HCT116 (cell line): ENCODE measurements at regions not wholly inside any gene's neighbourhood (a gene's known extent, or its start where the extent isn't known, plus 50 kb on each side); places are given as distances from the start of the nearest gene placed in this dataset.

Source experiments
- ATAC-seq: fragments of 200-7000 bp; cut with Tn5 transposase; 2 replicates; pipeline ENCODE4 v1.9.1; 2020; ENCODE audit warnings: mild to moderate bottlenecking, moderate library complexity
- BruUV-seq: library from RNA; stranded (reverse); fragments of 400-500 nt; replicated peaks from 2 replicates; lab custom pipeline; 2021; lab: Mats Ljungman, UMichigan
- CTCF ChIA-PET: fragments of 300-600 bp; sonication (Branson Sonifier 250); formaldehyde crosslinking; loops from one replicate; lab custom pipeline; 2021; ENCODE audit warnings: antibody characterized with exemption; lab: Charles Lee
- POLR2A ChIA-PET: fragments of 300-600, 350-600 bp; sonication (Branson Sonifier 250); formaldehyde crosslinking; loops from one replicate; lab custom pipeline; 2021; ENCODE audit warnings: antibody characterized with exemption; lab: Charles Lee
- RAD21 ChIA-PET, 2 experiments: fragments of 300-600 bp; sonication (Branson Sonifier 250); formaldehyde crosslinking; loops; one replicate each; lab custom pipeline; 2023; ENCODE audit warnings: low total read pairs in 2 of 2; ENCODE audit not compliant: uncharacterized antibody in 2 of 2, unreplicated experiment in 2 of 2, low non-redundant PET in 1 of 2; lab: Charles Lee
- DNase-seq: peaks from one replicate; pipeline ENCODE4 v3.0.0-alpha.2; 2010; ENCODE audit warnings: low read depth, low spot score
- H2AFZ ChIP-seq: fragments of 200-600 bp; shearing (Covaris generic), sonication (generic); 2 replicates; pipeline ENCODE4 v1.6.1; 2017; ENCODE audit warnings: low read depth, mixed run types, mixed read lengths, antibody characterized with exemption, low read length; ENCODE audit not compliant: poor library complexity, severe bottlenecking
- H3K27ac ChIP-seq: 2 replicates; pipeline ENCODE4 v1.5.1; 2012; ENCODE audit warnings: low read depth, low read length
- H3K27me3 ChIP-seq: fragments of 200-600 bp; sonication (generic); 2 replicates; pipeline ENCODE4 v1.6.1; 2016; ENCODE audit warnings: mixed run types, low read length, mixed read lengths; ENCODE audit not compliant: insufficient read depth
- H3K36me3 ChIP-seq, 2 experiments: fragments of 200-500 bp in 1 of 2; fragments of 200-600 bp in 1 of 2; sonication (Bioruptor generic) in 1 of 2; sonication (generic) in 1 of 2; 2 replicates each; pipeline versions ENCODE4 v1.5.1 to v1.6.1; 2014 to 2016; ENCODE audit warnings: low read length in 2 of 2, inconsistent platforms in 1 of 2, mixed read lengths in 1 of 2, mixed run types in 1 of 2; ENCODE audit not compliant: insufficient read depth in 2 of 2, control insufficient read depth in 1 of 2
- H3K4me1 ChIP-seq, 2 experiments: fragments of 200-600 bp in 1 of 2; sonication (generic) in 1 of 2; 2 replicates each; pipeline versions ENCODE4 v1.5.1 to v1.6.1; 2012 to 2017; ENCODE audit warnings: low read length in 2 of 2, inconsistent platforms in 1 of 2, mild to moderate bottlenecking in 1 of 2, mixed read lengths in 1 of 2, mixed run types in 1 of 2, moderate library complexity in 1 of 2; ENCODE audit not compliant: insufficient read depth in 2 of 2, control insufficient read depth in 1 of 2
- H3K4me2 ChIP-seq: fragments of 200-600 bp; sonication (generic); 2 replicates; pipeline ENCODE4 v1.6.1; 2017; ENCODE audit warnings: mixed run types, low read length, mixed read lengths
- H3K4me3 ChIP-seq, 2 experiments: fragments of 200-600 bp in 1 of 2; sonication (generic) in 1 of 2; replicated peaks in 1 of 2; 2 replicates each; pipeline ENCODE4 v1.5.1; 2011 to 2016; ENCODE audit warnings: low read length in 2 of 2, control low read depth in 1 of 2, low read depth in 1 of 2, mild to moderate bottlenecking in 1 of 2, mixed read lengths in 1 of 2, mixed run types in 1 of 2
- H3K79me2 ChIP-seq: fragments of 200-600 bp; sonication (generic); 2 replicates; pipeline ENCODE4 v1.6.1; 2017; ENCODE audit warnings: mild to moderate bottlenecking, mixed run types, low read length, moderate library complexity, mixed read lengths; ENCODE audit not compliant: insufficient read depth
- H3K9ac ChIP-seq: fragments of 200-600 bp; sonication (generic); 2 replicates; pipeline ENCODE4 v1.6.1; 2016; ENCODE audit warnings: low read length, mixed read lengths
- H3K9me2 ChIP-seq: fragments of 200-600 bp; sonication (generic), shearing (Covaris generic); 2 replicates; pipeline ENCODE4 v1.6.1; 2017; ENCODE audit warnings: mixed run types, mild to moderate bottlenecking, moderate library complexity; ENCODE audit not compliant: insufficient read depth
- H3K9me3 ChIP-seq, 2 experiments: fragments of 200-500 bp in 1 of 2; fragments of 200-600 bp in 1 of 2; sonication (Bioruptor generic) in 1 of 2; sonication (generic) in 1 of 2; 2 replicates each; pipeline ENCODE4 v1.6.1; 2014 to 2017; ENCODE audit warnings: low read length in 2 of 2, mixed read lengths in 2 of 2, inconsistent platforms in 1 of 2, low read depth in 1 of 2, mild to moderate bottlenecking in 1 of 2, mixed run types in 1 of 2, moderate library complexity in 1 of 2; ENCODE audit not compliant: control insufficient read depth in 1 of 2, insufficient read depth in 1 of 2
- H4K20me1 ChIP-seq: fragments of 200-600 bp; sonication (generic), shearing (Covaris generic); 2 replicates; pipeline ENCODE4 v1.6.1; 2017; ENCODE audit warnings: mixed run types, mild to moderate bottlenecking, moderate library complexity; ENCODE audit not compliant: insufficient read depth
- CEBPB ChIP-seq: IDR thresholded peaks from 2 replicates; pipeline ENCODE4 v1.6.1; 2012; ENCODE audit warnings: low read depth
- FOSL1 ChIP-seq: IDR thresholded peaks from 2 replicates; pipeline ENCODE4 v1.6.1; 2012; ENCODE audit warnings: low read depth
- TCF7L2 ChIP-seq: IDR thresholded peaks from 2 replicates; pipeline ENCODE4 v1.7.0; 2011; ENCODE audit warnings: borderline replicate concordance, inconsistent platforms; ENCODE audit not compliant: insufficient read depth, insufficient read length; ENCODE audit errors: extremely low read depth
- ZFX ChIP-seq: fragments of 450-650 bp; IDR thresholded peaks from 2 replicates; pipeline ENCODE4 v1.6.1; 2017
- intact Hi-C: fragments of 100-400 bp; cut with micrococcal nuclease; formaldehyde crosslinking; loops from 2 replicates; pipeline ENCODE4 v1.10.0; 2022
- TF ChIP-seq, protein P1 (sequence below): IDR thresholded peaks from 2 replicates; pipeline ENCODE4 v1.6.1; 2012; ENCODE audit warnings: low read depth
- TF ChIP-seq, protein P2 (sequence below): IDR thresholded peaks from 2 replicates; pipeline ENCODE4 v1.6.1; 2011; ENCODE audit warnings: mild to moderate bottlenecking, low read length, moderate library complexity; ENCODE audit not compliant: insufficient replicate concordance; ENCODE audit errors: extremely low read depth

DNA sequence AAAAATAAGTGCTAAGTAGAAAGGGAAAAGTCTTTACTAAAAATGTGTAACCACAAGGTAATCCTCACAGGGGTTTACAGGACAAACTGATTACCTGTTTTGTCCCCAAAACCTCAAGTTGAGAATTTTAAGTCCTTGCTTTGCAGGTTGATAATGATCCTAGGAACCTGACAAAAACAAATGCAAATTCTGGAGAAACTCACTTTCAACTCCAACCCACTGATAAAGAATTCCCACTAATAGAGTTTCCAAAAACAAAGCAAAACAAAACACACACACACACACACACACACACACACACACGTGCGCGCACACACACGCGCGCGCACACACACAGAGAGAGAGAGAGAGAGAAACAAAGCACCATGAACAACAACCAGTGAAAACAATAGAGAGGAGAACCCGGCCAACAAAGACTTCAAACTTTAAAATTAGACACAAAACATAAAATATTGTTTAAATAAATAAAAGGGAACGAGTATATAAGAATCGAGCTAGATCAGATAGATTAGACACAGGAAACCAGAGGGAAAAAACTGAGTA lies 187.0 kb upstream of the FOXN3 start:
- ATAC-seq (no peak), DNase-seq (no peak)
- intact Hi-C loops, result no loop called here
- RAD21 ChIA-PET, result no interaction called here
- H3K4me2 ChIP-seq, result no peak overlapping the region
- H3K9me3 ChIP-seq, result peaks cover 3 to 11% of the 10 kb centered on the region in 2 experiments; a peak in 3 of 4 replicates
- CTCF ChIA-PET, result no interaction called here
- no peak overlapping the region for H3K9ac ChIP-seq
- no peaks in the 10 kb centered on the region for H3K4me1 ChIP-seq
- no peak for TF ChIP-seq CEBPB
- no peak for TF ChIP-seq TCF7L2
- no peak for TF ChIP-seq FOSL1
- no peak for TF ChIP-seq ZFX
- TF ChIP-seq, protein P1, sequence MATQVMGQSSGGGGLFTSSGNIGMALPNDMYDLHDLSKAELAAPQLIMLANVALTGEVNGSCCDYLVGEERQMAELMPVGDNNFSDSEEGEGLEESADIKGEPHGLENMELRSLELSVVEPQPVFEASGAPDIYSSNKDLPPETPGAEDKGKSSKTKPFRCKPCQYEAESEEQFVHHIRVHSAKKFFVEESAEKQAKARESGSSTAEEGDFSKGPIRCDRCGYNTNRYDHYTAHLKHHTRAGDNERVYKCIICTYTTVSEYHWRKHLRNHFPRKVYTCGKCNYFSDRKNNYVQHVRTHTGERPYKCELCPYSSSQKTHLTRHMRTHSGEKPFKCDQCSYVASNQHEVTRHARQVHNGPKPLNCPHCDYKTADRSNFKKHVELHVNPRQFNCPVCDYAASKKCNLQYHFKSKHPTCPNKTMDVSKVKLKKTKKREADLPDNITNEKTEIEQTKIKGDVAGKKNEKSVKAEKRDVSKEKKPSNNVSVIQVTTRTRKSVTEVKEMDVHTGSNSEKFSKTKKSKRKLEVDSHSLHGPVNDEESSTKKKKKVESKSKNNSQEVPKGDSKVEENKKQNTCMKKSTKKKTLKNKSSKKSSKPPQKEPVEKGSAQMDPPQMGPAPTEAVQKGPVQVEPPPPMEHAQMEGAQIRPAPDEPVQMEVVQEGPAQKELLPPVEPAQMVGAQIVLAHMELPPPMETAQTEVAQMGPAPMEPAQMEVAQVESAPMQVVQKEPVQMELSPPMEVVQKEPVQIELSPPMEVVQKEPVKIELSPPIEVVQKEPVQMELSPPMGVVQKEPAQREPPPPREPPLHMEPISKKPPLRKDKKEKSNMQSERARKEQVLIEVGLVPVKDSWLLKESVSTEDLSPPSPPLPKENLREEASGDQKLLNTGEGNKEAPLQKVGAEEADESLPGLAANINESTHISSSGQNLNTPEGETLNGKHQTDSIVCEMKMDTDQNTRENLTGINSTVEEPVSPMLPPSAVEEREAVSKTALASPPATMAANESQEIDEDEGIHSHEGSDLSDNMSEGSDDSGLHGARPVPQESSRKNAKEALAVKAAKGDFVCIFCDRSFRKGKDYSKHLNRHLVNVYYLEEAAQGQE, result no peak
- TF ChIP-seq, protein P2, sequence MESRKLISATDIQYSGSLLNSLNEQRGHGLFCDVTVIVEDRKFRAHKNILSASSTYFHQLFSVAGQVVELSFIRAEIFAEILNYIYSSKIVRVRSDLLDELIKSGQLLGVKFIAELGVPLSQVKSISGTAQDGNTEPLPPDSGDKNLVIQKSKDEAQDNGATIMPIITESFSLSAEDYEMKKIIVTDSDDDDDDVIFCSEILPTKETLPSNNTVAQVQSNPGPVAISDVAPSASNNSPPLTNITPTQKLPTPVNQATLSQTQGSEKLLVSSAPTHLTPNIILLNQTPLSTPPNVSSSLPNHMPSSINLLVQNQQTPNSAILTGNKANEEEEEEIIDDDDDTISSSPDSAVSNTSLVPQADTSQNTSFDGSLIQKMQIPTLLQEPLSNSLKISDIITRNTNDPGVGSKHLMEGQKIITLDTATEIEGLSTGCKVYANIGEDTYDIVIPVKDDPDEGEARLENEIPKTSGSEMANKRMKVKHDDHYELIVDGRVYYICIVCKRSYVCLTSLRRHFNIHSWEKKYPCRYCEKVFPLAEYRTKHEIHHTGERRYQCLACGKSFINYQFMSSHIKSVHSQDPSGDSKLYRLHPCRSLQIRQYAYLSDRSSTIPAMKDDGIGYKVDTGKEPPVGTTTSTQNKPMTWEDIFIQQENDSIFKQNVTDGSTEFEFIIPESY, result no peak
- no peaks in the 10 kb centered on the region for H4K20me1 ChIP-seq
- H3K27me3 ChIP-seq, result no peaks in the 10 kb centered on the region
- POLR2A ChIA-PET, result no interaction called here
- no peaks in the 10 kb centered on the region for H3K9me2 ChIP-seq
- H2AFZ ChIP-seq, result no peak overlapping the region
- no peaks in the 10 kb centered on the region for H3K79me2 ChIP-seq
- no peaks in the 10 kb centered on the region for H3K36me3 ChIP-seq
- H3K27ac ChIP-seq, result no peak overlapping the region
- H3K4me3 ChIP-seq, result no peak overlapping the region
- BruUV-seq, result no TSS peak
